Activated CD8-positive, alpha-beta memory T cell treated with anti-CD3 and anti-CD28 coated beads, Interleukin-2, amount 10 ng/mL, durations not matched to agents 7 days and 5 days (primary cell): ENCODE measurements at regions not wholly inside any gene's neighbourhood (a gene's known extent, or its start where the extent isn't known, plus 50 kb on each side); places are given as distances from the start of the nearest gene placed in this dataset.

Source experiments
- ATAC-seq: fragments of 150-1000 bp; cut with Tn5 transposase; one replicate; pipeline ENCODE4 v1.10.0; 2021; ENCODE audit warnings: moderate library complexity
- CTCF ChIA-PET: fragments of 350-600 bp; sonication (Branson Sonifier 250); formaldehyde crosslinking; loops from one replicate; lab custom pipeline; 2021; ENCODE audit warnings: antibody characterized with exemption; lab: Charles Lee
- DNase-seq: peaks from one replicate; pipeline ENCODE4 v3.0.0-alpha.2; 2020
- H3K27ac Mint-ChIP-seq: one replicate; pipeline ENCODE4 v1.8.0; 2021; ENCODE audit warnings: mild to moderate bottlenecking, mixed read lengths
- H3K27me3 Mint-ChIP-seq: one replicate; pipeline ENCODE4 v1.8.0; 2021; ENCODE audit warnings: mixed read lengths
- H3K36me3 Mint-ChIP-seq: one replicate; pipeline ENCODE4 v1.8.0; 2021; ENCODE audit warnings: mild to moderate bottlenecking, mixed read lengths
- H3K4me1 Mint-ChIP-seq: one replicate; pipeline ENCODE4 v1.8.0; 2021; ENCODE audit warnings: mixed read lengths
- H3K4me3 Mint-ChIP-seq: one replicate; pipeline ENCODE4 v1.8.0; 2021; ENCODE audit warnings: mild to moderate bottlenecking, moderate library complexity, mixed read lengths
- H3K9me3 Mint-ChIP-seq: one replicate; pipeline ENCODE4 v1.8.0; 2022; ENCODE audit warnings: low read depth, mixed read lengths

GRCh38 chr3:147813256-147813655 lies 404.1 kb downstream of the ZIC1 start:
- ATAC-seq (no peak), DNase-seq (no peak)
- H3K27ac Mint-ChIP-seq: no peak overlapping the region
- CTCF ChIA-PET: interaction anchor here (0.6 kb wide), 1 partner anchor 50 kb away, joined by 3 read pairs; no protein-coding TSS in a partner anchor
- H3K4me1 Mint-ChIP-seq: no peaks in the 10 kb centered on the region
- no peaks in the 10 kb centered on the region for H3K27me3 Mint-ChIP-seq
- peaks cover 2% of the 10 kb centered on the region for H3K9me3 Mint-ChIP-seq
- H3K4me3 Mint-ChIP-seq: no peak overlapping the region
- no peaks in the 10 kb centered on the region for H3K36me3 Mint-ChIP-seq

GRCh38 chr3:147816752-147817151 lies 407.6 kb downstream of the ZIC1 start:
- no peak for DNase-seq
- H3K36me3 Mint-ChIP-seq: no peaks in the 10 kb centered on the region
- no peaks in the 10 kb centered on the region for H3K4me1 Mint-ChIP-seq
- no peak overlapping the region for H3K27ac Mint-ChIP-seq
- no peak overlapping the region for H3K4me3 Mint-ChIP-seq
- CTCF ChIA-PET: no interaction called here
- no peak for ATAC-seq
- H3K27me3 Mint-ChIP-seq: no peaks in the 10 kb centered on the region
- H3K9me3 Mint-ChIP-seq: no peaks in the 10 kb centered on the region

GRCh38 chr3:147832611-147833010 lies 423.4 kb downstream of the ZIC1 start:
- Mint-ChIP-seq H3K9me3 (no peaks in the 10 kb centered on the region), H3K4me3 (no peak overlapping the region), H3K27me3 (no peaks in the 10 kb centered on the region), H3K27ac (no peak overlapping the region), H3K4me1 (no peaks in the 10 kb centered on the region), H3K36me3 (no peaks in the 10 kb centered on the region)
- CTCF ChIA-PET: interaction anchor here (0.6 kb wide), 1 partner anchor 1721 kb away, joined by 3 read pairs; no protein-coding TSS in a partner anchor
- DNase-seq (no peak), ATAC-seq (no peak)

- H3K36me3 Mint-ChIP-seq: no peaks in the 10 kb centered on the region
- ATAC-seq (no peak), DNase-seq (no peak)
- no peaks in the 10 kb centered on the region for H3K9me3 Mint-ChIP-seq
- no peak overlapping the region for H3K4me3 Mint-ChIP-seq
- H3K27me3 Mint-ChIP-seq: no peaks in the 10 kb centered on the region
- no peaks in the 10 kb centered on the region for H3K4me1 Mint-ChIP-seq
- H3K27ac Mint-ChIP-seq: no peak overlapping the region
- CTCF ChIA-PET: no interaction called here
These were observed 427.2 kb downstream of the ZIC1 start for GRCh38 chr3:147836330-147836729.

GRCh38 chr3:147838652-147839051 lies 429.5 kb downstream of the ZIC1 start:
- H3K36me3 Mint-ChIP-seq: no peaks in the 10 kb centered on the region
- no peak overlapping the region for H3K4me3 Mint-ChIP-seq
- no peak overlapping the region for H3K27ac Mint-ChIP-seq
- no peak for DNase-seq
- no peak for ATAC-seq
- H3K27me3 Mint-ChIP-seq: no peaks in the 10 kb centered on the region
- H3K9me3 Mint-ChIP-seq: no peaks in the 10 kb centered on the region
- no peaks in the 10 kb centered on the region for H3K4me1 Mint-ChIP-seq
- CTCF ChIA-PET: no interaction called here

GRCh38 chr3:147843331-147843730 lies 434.2 kb downstream of the ZIC1 start:
- Mint-ChIP-seq H3K36me3 (no peaks in the 10 kb centered on the region), H3K9me3 (no peaks in the 10 kb centered on the region), H3K27ac (no peak overlapping the region), H3K4me3 (no peak overlapping the region), H3K4me1 (no peaks in the 10 kb centered on the region), H3K27me3 (no peaks in the 10 kb centered on the region)
- ATAC-seq (no peak), DNase-seq (no peak)
- CTCF ChIA-PET: no interaction called here

- no peak for DNase-seq
- CTCF ChIA-PET: no interaction called here
- Mint-ChIP-seq H3K27me3 (no peaks in the 10 kb centered on the region), H3K4me1 (no peaks in the 10 kb centered on the region), H3K36me3 (no peaks in the 10 kb centered on the region), H3K9me3 (no peaks in the 10 kb centered on the region), H3K4me3 (no peak overlapping the region), H3K27ac (no peak overlapping the region)
- ATAC-seq: no peak
These were observed 437.1 kb downstream of the ZIC1 start for GRCh38 chr3:147846293-147846692.

GRCh38 chr3:147846854-147847478 lies 437.8 kb downstream of the ZIC1 start:
- ATAC-seq (no peak), DNase-seq (no peak)
- no peaks in the 10 kb centered on the region for H3K36me3 Mint-ChIP-seq
- no peaks in the 10 kb centered on the region for H3K9me3 Mint-ChIP-seq
- no peaks in the 10 kb centered on the region for H3K4me1 Mint-ChIP-seq
- no peaks in the 10 kb centered on the region for H3K27me3 Mint-ChIP-seq
- no peak overlapping the region for H3K27ac Mint-ChIP-seq
- no peak overlapping the region for H3K4me3 Mint-ChIP-seq
- CTCF ChIA-PET: no interaction called here

GRCh38 chr3:147851062-147851461 lies 441.9 kb downstream of the ZIC1 start:
- Mint-ChIP-seq H3K36me3 (no peaks in the 10 kb centered on the region), H3K4me1 (no peaks in the 10 kb centered on the region), H3K27ac (no peak overlapping the region), H3K27me3 (no peaks in the 10 kb centered on the region), H3K4me3 (no peak overlapping the region), H3K9me3 (peaks cover 3% of the 10 kb centered on the region)
- CTCF ChIA-PET: no interaction called here
- ATAC-seq (no peak), DNase-seq (no peak)

GRCh38 chr3:147854542-147854941 lies 445.4 kb downstream of the ZIC1 start:
- peaks cover 6% of the 10 kb centered on the region for H3K9me3 Mint-ChIP-seq
- no peaks in the 10 kb centered on the region for H3K27me3 Mint-ChIP-seq
- DNase-seq (no peak), ATAC-seq (no peak)
- no peaks in the 10 kb centered on the region for H3K36me3 Mint-ChIP-seq
- H3K4me3 Mint-ChIP-seq: no peak overlapping the region
- no peak overlapping the region for H3K27ac Mint-ChIP-seq
- CTCF ChIA-PET: no interaction called here
- H3K4me1 Mint-ChIP-seq: no peaks in the 10 kb centered on the region

GRCh38 chr3:147864754-147865354 lies 455.7 kb downstream of the ZIC1 start:
- ATAC-seq: no peak
- Mint-ChIP-seq H3K9me3 (peaks cover 13% of the 10 kb centered on the region), H3K4me3 (no peak overlapping the region), H3K27me3 (no peaks in the 10 kb centered on the region), H3K4me1 (no peaks in the 10 kb centered on the region), H3K36me3 (no peaks in the 10 kb centered on the region), H3K27ac (no peak overlapping the region)
- DNase-seq: no peak
- CTCF ChIA-PET: no interaction called here

- Mint-ChIP-seq H3K27me3 (no peaks in the 10 kb centered on the region), H3K4me3 (no peak overlapping the region), H3K9me3 (peaks cover 13% of the 10 kb centered on the region), H3K4me1 (no peaks in the 10 kb centered on the region), H3K27ac (no peak overlapping the region), H3K36me3 (no peaks in the 10 kb centered on the region)
- ATAC-seq: no peak
- no peak for DNase-seq
- CTCF ChIA-PET: no interaction called here
These were observed 457.4 kb downstream of the ZIC1 start for GRCh38 chr3:147866561-147866960.

- CTCF ChIA-PET: no interaction called here
- no peaks in the 10 kb centered on the region for H3K4me1 Mint-ChIP-seq
These were observed 463.4 kb downstream of the ZIC1 start for GRCh38 chr3:147872568-147872967.

GRCh38 chr3:147875498-147875897 lies 466.3 kb downstream of the ZIC1 start:
- Mint-ChIP-seq H3K36me3 (no peaks in the 10 kb centered on the region), H3K4me1 (no peaks in the 10 kb centered on the region), H3K4me3 (no peak overlapping the region), H3K27me3 (no peaks in the 10 kb centered on the region), H3K27ac (no peak overlapping the region), H3K9me3 (peaks cover 13% of the 10 kb centered on the region)
- CTCF ChIA-PET: no interaction called here
- no peak for DNase-seq
- ATAC-seq: no peak

More at GRCh38 chr3:147872568-147872967, 463.4 kb downstream of the ZIC1 start:
- H3K27me3 Mint-ChIP-seq: no peaks in the 10 kb centered on the region
- no peak overlapping the region for H3K4me3 Mint-ChIP-seq
- DNase-seq: no peak
- no peaks in the 10 kb centered on the region for H3K36me3 Mint-ChIP-seq
- H3K27ac Mint-ChIP-seq: no peak overlapping the region
- peaks cover 6% of the 10 kb centered on the region for H3K9me3 Mint-ChIP-seq
- ATAC-seq: no peak
